GM18858 (cell line): ENCODE measurements at regions not wholly inside any gene's neighbourhood (a gene's known extent, or its start where the extent isn't known, plus 50 kb on each side); places are given as distances from the start of the nearest gene placed in this dataset.

Source experiments
- ATAC-seq: cut with Tn5 transposase; IDR thresholded peaks from one replicate; pipeline ENCODE4 v1.9.1; 2021; ENCODE audit not compliant: unreplicated experiment

GRCh38 chr12:124517260-124518050 is 50.0 kb downstream of the NCOR2 start:
- no peak for ATAC-seq

- ATAC-seq, result no peak
Measured at GRCh38 chr12:124516850-124517249, 50.6 kb downstream of the NCOR2 start.

GRCh38 chr12:124515981-124516380 is 51.4 kb downstream of the NCOR2 start:
- no peak for ATAC-seq

- ATAC-seq, result no peak
Measured at GRCh38 chr12:124514996-124515932, 52.1 kb downstream of the NCOR2 start.

- no peak for ATAC-seq
Measured at GRCh38 chr12:124514145-124514995, 53.0 kb downstream of the NCOR2 start.

GRCh38 chr12:124513297-124513867 is 54.0 kb downstream of the NCOR2 start:
- no peak for ATAC-seq

- ATAC-seq, result no peak
Measured at GRCh38 chr12:124512667-124513296, 54.6 kb downstream of the NCOR2 start.

GRCh38 chr12:124511259-124511985 is 56.0 kb downstream of the NCOR2 start:
- no peak for ATAC-seq

GRCh38 chr12:124510301-124510970 is 57.0 kb downstream of the NCOR2 start:
- no peak for ATAC-seq

- ATAC-seq, result no peak
Measured at GRCh38 chr12:124509676-124510300, 57.6 kb downstream of the NCOR2 start.

- no peak for ATAC-seq
Measured at GRCh38 chr12:124509300-124509675, 58.1 kb downstream of the NCOR2 start.

GRCh38 chr12:124508381-124509079 is 58.9 kb downstream of the NCOR2 start:
- no peak for ATAC-seq

- no peak for ATAC-seq
Measured at GRCh38 chr12:124507188-124508109, 60.0 kb downstream of the NCOR2 start.

GRCh38 chr12:124506832-124507153 is 60.6 kb downstream of the NCOR2 start:
- ATAC-seq, result no peak

GRCh38 chr12:124506145-124506831 is 61.1 kb downstream of the NCOR2 start:
- no peak for ATAC-seq

GRCh38 chr12:124505001-124505818 is 62.2 kb downstream of the NCOR2 start:
- ATAC-seq, result no peak
